Neural progenitor cell (in vitro differentiated cells): ENCODE measurements at regions not wholly inside any gene's neighbourhood (a gene's known extent, or its start where the extent isn't known, plus 50 kb on each side); places are given as distances from the start of the nearest gene placed in this dataset.

Source experiments
- DNase-seq: peaks from one replicate; pipeline ENCODE4 v3.0.0-alpha.2; 2016; ENCODE audit warnings: low spot score
- H2AFZ ChIP-seq: fragments of 200-600 bp; sonication (generic); replicated peaks from 2 replicates; pipeline ENCODE4 v1.6.1; 2016; ENCODE audit warnings: antibody characterized with exemption
- H3F3A ChIP-seq: fragments of 200-600 bp; sonication (generic); 2 replicates; pipeline ENCODE4 v1.6.1; 2016; ENCODE audit warnings: antibody characterized with exemption, low read depth
- H3K27ac ChIP-seq: fragments of 200-600 bp; sonication (generic); 2 replicates; pipeline ENCODE4 v1.5.1; 2016; ENCODE audit warnings: mild to moderate bottlenecking
- H3K27me3 ChIP-seq: fragments of 200-600 bp; sonication (generic); 2 replicates; pipeline ENCODE4 v1.6.1; 2016; ENCODE audit warnings: mild to moderate bottlenecking, moderate library complexity
- H3K36me3 ChIP-seq: fragments of 200-600 bp; sonication (generic); 2 replicates; pipeline ENCODE4 v1.5.1; 2016
- H3K4me1 ChIP-seq: fragments of 200-600 bp; sonication (generic); 2 replicates; pipeline ENCODE4 v1.6.1; 2016; ENCODE audit warnings: mixed run types
- H3K4me2 ChIP-seq: fragments of 200-600 bp; sonication (generic); 2 replicates; pipeline ENCODE4 v1.6.1; 2016
- H3K4me3 ChIP-seq: fragments of 200-600 bp; sonication (generic); 2 replicates; pipeline ENCODE4 v1.5.1; 2016
- H3K79me2 ChIP-seq: fragments of 200-600 bp; sonication (generic); 2 replicates; pipeline ENCODE4 v1.6.1; 2016; ENCODE audit warnings: low read depth
- H3K9ac ChIP-seq: fragments of 200-600 bp; sonication (generic); 2 replicates; pipeline ENCODE4 v1.6.1; 2016
- H3K9me3 ChIP-seq: fragments of 200-600 bp; sonication (generic); 2 replicates; pipeline ENCODE4 v1.5.1; 2016; ENCODE audit warnings: low read depth
- H4K20me1 ChIP-seq: fragments of 200-600 bp; sonication (generic); 2 replicates; pipeline ENCODE4 v1.6.1; 2016; ENCODE audit warnings: low read depth
- H3K27ac Mint-ChIP-seq: 3 replicates; pipeline ENCODE4 v1.8.0; 2021; ENCODE audit warnings: mixed read lengths
- H3K27me3 Mint-ChIP-seq: 2 replicates; pipeline ENCODE4 v1.8.0; 2022; ENCODE audit warnings: low read depth, mild to moderate bottlenecking, inconsistent platforms, moderate library complexity, mixed read lengths; ENCODE audit not compliant: insufficient read depth
- H3K36me3 Mint-ChIP-seq: 3 replicates; pipeline ENCODE4 v1.8.0; 2021; ENCODE audit warnings: mixed read lengths
- H3K4me1 Mint-ChIP-seq: 3 replicates; pipeline ENCODE4 v1.8.0; 2021; ENCODE audit warnings: mixed read lengths
- H3K4me3 Mint-ChIP-seq: 3 replicates; pipeline ENCODE4 v1.8.0; 2021; ENCODE audit warnings: mild to moderate bottlenecking, moderate library complexity, mixed read lengths
- H3K9me3 Mint-ChIP-seq: 3 replicates; pipeline ENCODE4 v1.8.0; 2020; ENCODE audit warnings: mixed read lengths
- CTCF ChIP-seq: fragments of 200-600 bp; sonication (generic); IDR thresholded peaks from 2 replicates; pipeline ENCODE4 v1.5.1; 2017; ENCODE audit warnings: antibody characterized with exemption, mild to moderate bottlenecking
- EZH2 ChIP-seq: fragments of 200-600 bp; sonication (generic); IDR thresholded peaks from 2 replicates; pipeline ENCODE4 v1.6.1; 2017; ENCODE audit warnings: antibody characterized with exemption, mild to moderate bottlenecking, moderate library complexity
- EZH2phosphoT487 ChIP-seq: fragments of 200-600 bp; sonication (generic); IDR thresholded peaks from 2 replicates; pipeline ENCODE4 v1.6.1; 2017; ENCODE audit warnings: antibody characterized with exemption

GRCh38 chr3:164641071-164641470 lies 437.2 kb downstream of the SI start:
- H3K4me3 Mint-ChIP-seq = no peak overlapping the region
- H3K27ac Mint-ChIP-seq = no peak overlapping the region
- H4K20me1 ChIP-seq = no peaks in the 10 kb centered on the region
- no peaks in the 10 kb centered on the region for H3K27me3 Mint-ChIP-seq
- no peak overlapping the region for H3K4me2 ChIP-seq
- no peak overlapping the region for H3K27ac ChIP-seq
- no peaks in the 10 kb centered on the region for H3F3A ChIP-seq
- no peak for DNase-seq
- no peaks in the 10 kb centered on the region for H3K9me3 ChIP-seq
- H3K9ac ChIP-seq = no peak overlapping the region
- no peak overlapping the region for H3K4me3 ChIP-seq
- TF ChIP-seq CTCF (no peak), EZH2 (no peak), EZH2phosphoT487 (no peak)
- H3K27me3 ChIP-seq = no peaks in the 10 kb centered on the region
- H3K9me3 Mint-ChIP-seq = no peaks in the 10 kb centered on the region
- H3K36me3 ChIP-seq = no peaks in the 10 kb centered on the region
- H2AFZ ChIP-seq = peak overlapping the region; percentile 51
- H3K36me3 Mint-ChIP-seq = no peaks in the 10 kb centered on the region
- H3K4me1 Mint-ChIP-seq = no peaks in the 10 kb centered on the region
- H3K79me2 ChIP-seq = no peaks in the 10 kb centered on the region
- H3K4me1 ChIP-seq = no peaks in the 10 kb centered on the region

- H3K4me1 Mint-ChIP-seq = no peaks in the 10 kb centered on the region
- Histone ChIP-seq H3K36me3 (no peaks in the 10 kb centered on the region), H3K9ac (no peak overlapping the region), H3K4me1 (no peaks in the 10 kb centered on the region), H2AFZ (no peak overlapping the region), H4K20me1 (no peaks in the 10 kb centered on the region), H3F3A (no peaks in the 10 kb centered on the region), H3K27ac (no peak overlapping the region), H3K4me3 (no peak overlapping the region), H3K79me2 (no peaks in the 10 kb centered on the region), H3K27me3 (no peaks in the 10 kb centered on the region), H3K4me2 (no peak overlapping the region), H3K9me3 (no peaks in the 10 kb centered on the region)
- no peak overlapping the region for H3K4me3 Mint-ChIP-seq
- no peak for DNase-seq
- H3K27me3 Mint-ChIP-seq = no peaks in the 10 kb centered on the region
- H3K27ac Mint-ChIP-seq = no peak overlapping the region
- no peak for TF ChIP-seq EZH2phosphoT487
- no peak for TF ChIP-seq EZH2
- no peak for TF ChIP-seq CTCF
- no peaks in the 10 kb centered on the region for H3K36me3 Mint-ChIP-seq
- H3K9me3 Mint-ChIP-seq = no peaks in the 10 kb centered on the region
Measured at GRCh38 chr3:164640591-164640990, 437.7 kb downstream of the SI start.

GRCh38 chr3:164620956-164621355 lies 457.3 kb downstream of the SI start:
- no peaks in the 10 kb centered on the region for H3F3A ChIP-seq
- no peak overlapping the region for H2AFZ ChIP-seq
- H3K4me3 ChIP-seq = no peak overlapping the region
- no peaks in the 10 kb centered on the region for H4K20me1 ChIP-seq
- no peak overlapping the region for H3K9ac ChIP-seq
- no peaks in the 10 kb centered on the region for H3K79me2 ChIP-seq
- no peaks in the 10 kb centered on the region for H3K27me3 ChIP-seq
- Mint-ChIP-seq H3K4me1 (no peaks in the 10 kb centered on the region), H3K9me3 (no peaks in the 10 kb centered on the region), H3K4me3 (no peak overlapping the region), H3K36me3 (no peaks in the 10 kb centered on the region), H3K27ac (no peak overlapping the region), H3K27me3 (no peaks in the 10 kb centered on the region)
- no peaks in the 10 kb centered on the region for H3K4me1 ChIP-seq
- no peak overlapping the region for H3K4me2 ChIP-seq
- no peak overlapping the region for H3K27ac ChIP-seq
- no peaks in the 10 kb centered on the region for H3K36me3 ChIP-seq
- TF ChIP-seq EZH2phosphoT487 = no peak
- no peak for TF ChIP-seq EZH2
- TF ChIP-seq CTCF = no peak
- DNase-seq = no peak
- no peaks in the 10 kb centered on the region for H3K9me3 ChIP-seq

GRCh38 chr3:164620423-164620822 lies 457.9 kb downstream of the SI start:
- Histone ChIP-seq H3K36me3 (no peaks in the 10 kb centered on the region), H3K4me1 (no peaks in the 10 kb centered on the region), H3K4me3 (no peak overlapping the region), H3K9me3 (no peaks in the 10 kb centered on the region), H3F3A (no peaks in the 10 kb centered on the region), H3K4me2 (no peak overlapping the region), H3K27ac (no peak overlapping the region), H2AFZ (no peak overlapping the region), H3K9ac (no peak overlapping the region), H4K20me1 (no peaks in the 10 kb centered on the region), H3K79me2 (no peaks in the 10 kb centered on the region), H3K27me3 (no peaks in the 10 kb centered on the region)
- Mint-ChIP-seq H3K4me3 (no peak overlapping the region), H3K27me3 (no peaks in the 10 kb centered on the region), H3K27ac (no peak overlapping the region), H3K36me3 (no peaks in the 10 kb centered on the region), H3K4me1 (no peaks in the 10 kb centered on the region), H3K9me3 (no peaks in the 10 kb centered on the region)
- DNase-seq = no peak
- TF ChIP-seq CTCF (no peak), EZH2phosphoT487 (no peak), EZH2 (no peak)
